ENCODE measurements at regions not wholly inside any gene's neighbourhood (a gene's known extent, or its start where the extent isn't known, plus 50 kb on each side); places are given as distances from the start of the nearest gene placed in this dataset.

DNA sequence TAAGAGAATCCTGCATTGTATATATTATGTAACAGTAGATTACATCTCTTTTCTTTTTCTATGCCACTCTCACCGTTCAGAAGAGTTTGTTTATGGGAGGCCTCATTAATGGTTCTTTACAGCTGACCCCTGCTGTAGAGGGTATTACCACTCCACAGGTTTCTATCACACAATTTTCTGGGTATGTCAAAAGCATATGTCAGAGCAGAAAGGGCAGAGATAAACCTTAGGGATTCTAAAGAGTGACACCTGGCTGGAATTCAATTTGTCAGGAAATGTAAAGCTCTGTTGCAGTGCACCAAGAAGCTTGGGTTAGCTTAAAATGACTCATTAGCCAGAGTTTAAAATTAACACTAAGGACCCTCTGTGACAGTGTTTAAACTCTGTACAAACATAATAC, 658.7 kb downstream of the PCDH18 start:
- peaks cover 0 to 3% (median 0%) of the 10 kb centered on the region in 3 donors for H3K27me3 Mint-ChIP-seq (ENCODE audit: low read depth in 3 of 3)
- H3K9ac ChIP-seq (ENCODE audit: insufficient read depth, low read length, poor library complexity, severe bottlenecking) = no peak overlapping the region
- H4K20me1 ChIP-seq (ENCODE audit: insufficient read depth, low read length) = no peaks in the 10 kb centered on the region
- no peaks in the 10 kb centered on the region for H3K36me3 ChIP-seq (replicated peaks in 1 of 2; ENCODE audit: control insufficient read depth in 1 of 2, insufficient read depth in 2 of 2, low read length in 2 of 2)
- no peak overlapping the region for H3K4me2 ChIP-seq (replicated peaks; ENCODE audit: extremely low read depth, low read length, poor library complexity, severe bottlenecking)
- TF ChIP-seq, protein P1, sequence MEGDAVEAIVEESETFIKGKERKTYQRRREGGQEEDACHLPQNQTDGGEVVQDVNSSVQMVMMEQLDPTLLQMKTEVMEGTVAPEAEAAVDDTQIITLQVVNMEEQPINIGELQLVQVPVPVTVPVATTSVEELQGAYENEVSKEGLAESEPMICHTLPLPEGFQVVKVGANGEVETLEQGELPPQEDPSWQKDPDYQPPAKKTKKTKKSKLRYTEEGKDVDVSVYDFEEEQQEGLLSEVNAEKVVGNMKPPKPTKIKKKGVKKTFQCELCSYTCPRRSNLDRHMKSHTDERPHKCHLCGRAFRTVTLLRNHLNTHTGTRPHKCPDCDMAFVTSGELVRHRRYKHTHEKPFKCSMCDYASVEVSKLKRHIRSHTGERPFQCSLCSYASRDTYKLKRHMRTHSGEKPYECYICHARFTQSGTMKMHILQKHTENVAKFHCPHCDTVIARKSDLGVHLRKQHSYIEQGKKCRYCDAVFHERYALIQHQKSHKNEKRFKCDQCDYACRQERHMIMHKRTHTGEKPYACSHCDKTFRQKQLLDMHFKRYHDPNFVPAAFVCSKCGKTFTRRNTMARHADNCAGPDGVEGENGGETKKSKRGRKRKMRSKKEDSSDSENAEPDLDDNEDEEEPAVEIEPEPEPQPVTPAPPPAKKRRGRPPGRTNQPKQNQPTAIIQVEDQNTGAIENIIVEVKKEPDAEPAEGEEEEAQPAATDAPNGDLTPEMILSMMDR (IDR thresholded peaks at IDR 0.05) = no peak
- no peaks in the 10 kb centered on the region for H3K4me1 Mint-ChIP-seq
- H3K36me3 Mint-ChIP-seq = no peaks in the 10 kb centered on the region
- no peak overlapping the region for H3K27ac ChIP-seq (ENCODE audit: low read depth in 1 of 2, low read length in 2 of 2)
- DNase-seq = no peak
- no peaks in the 10 kb centered on the region for H3K4me1 ChIP-seq (ENCODE audit: control insufficient read depth in 1 of 2, insufficient read depth in 2 of 2, low read length in 2 of 2)
- H3K4me3 ChIP-seq (replicated peaks in 1 of 3; ENCODE audit: low read depth in 2 of 3, low read length in 3 of 3) = no peak overlapping the region
- intact Hi-C loops (cut with micrococcal nuclease) = no loop called here
- no peaks in the 10 kb centered on the region for H3K27me3 ChIP-seq (ENCODE audit: control insufficient read depth in 2 of 2, insufficient read depth in 2 of 2, low read length in 2 of 2)
- no peaks in the 10 kb centered on the region for H3K9me3 Mint-ChIP-seq
- no peak overlapping the region for H3K4me3 Mint-ChIP-seq
- no peaks in the 10 kb centered on the region for H3K79me2 ChIP-seq (ENCODE audit: insufficient read depth, low read length)
- H3K27ac Mint-ChIP-seq = no peak overlapping the region
- no peaks in the 10 kb centered on the region for H3K9me3 ChIP-seq (replicated peaks in 1 of 2; ENCODE audit: control insufficient read depth in 1 of 2, insufficient read depth in 1 of 2, low read length in 2 of 2)
- no CpG with 5 or more reads among the region's 1 CpG for WGBS (ENCODE audit: insufficient coverage)
- no peak overlapping the region for H2AFZ ChIP-seq (ENCODE audit: insufficient read depth, low read depth, low read length, poor library complexity, severe bottlenecking)

DNA sequence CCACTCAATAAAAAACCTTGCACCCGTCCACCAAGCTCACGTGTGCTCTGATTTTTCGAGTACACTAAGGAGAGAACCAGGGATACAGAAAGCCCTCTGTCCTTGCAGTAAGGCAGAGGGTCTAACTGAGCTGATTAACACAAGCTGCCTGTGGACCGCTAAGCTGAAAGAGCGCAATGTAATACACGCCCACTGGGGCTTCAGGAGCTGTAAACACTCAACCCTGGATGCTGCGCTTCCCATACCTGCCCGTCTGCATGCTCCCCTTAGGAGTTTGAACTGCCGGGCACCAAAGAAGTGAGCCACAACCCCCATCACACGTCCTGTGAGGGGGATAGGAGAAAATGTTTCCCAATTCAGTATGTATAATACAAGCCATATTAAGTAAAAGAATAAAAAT, 664.8 kb downstream of the PCDH18 start:
- intact Hi-C loops (cut with micrococcal nuclease) = no loop called here
- WGBS (ENCODE audit: insufficient coverage) = 85% methylated on average over 6 of the region's 10 CpGs
- no peaks in the 10 kb centered on the region for H3K36me3 ChIP-seq (replicated peaks in 1 of 2; ENCODE audit: control insufficient read depth in 1 of 2, insufficient read depth in 2 of 2, low read length in 2 of 2)
- H3K79me2 ChIP-seq (ENCODE audit: insufficient read depth, low read length) = no peaks in the 10 kb centered on the region
- no peak overlapping the region for H3K27ac ChIP-seq (ENCODE audit: low read depth in 1 of 2, low read length in 2 of 2)
- no peaks in the 10 kb centered on the region for H4K20me1 ChIP-seq (ENCODE audit: insufficient read depth, low read length)
- H3K4me3 ChIP-seq (replicated peaks in 1 of 3; ENCODE audit: low read depth in 2 of 3, low read length in 3 of 3) = no peak overlapping the region
- no peaks in the 10 kb centered on the region for H3K4me1 ChIP-seq (ENCODE audit: control insufficient read depth in 1 of 2, insufficient read depth in 2 of 2, low read length in 2 of 2)
- H3K4me3 Mint-ChIP-seq = no peak overlapping the region
- no peaks in the 10 kb centered on the region for H3K9me3 ChIP-seq (replicated peaks in 1 of 2; ENCODE audit: control insufficient read depth in 1 of 2, insufficient read depth in 1 of 2, low read length in 2 of 2)
- DNase-seq = no peak
- H3K9ac ChIP-seq (ENCODE audit: insufficient read depth, low read length, poor library complexity, severe bottlenecking) = no peak overlapping the region
- peaks cover 0 to 2% (median 0%) of the 10 kb centered on the region in 7 donors for H3K9me3 Mint-ChIP-seq
- no peaks in the 10 kb centered on the region for H3K36me3 Mint-ChIP-seq
- H3K4me1 Mint-ChIP-seq = no peaks in the 10 kb centered on the region
- no peak overlapping the region for H2AFZ ChIP-seq (ENCODE audit: insufficient read depth, low read depth, low read length, poor library complexity, severe bottlenecking)
- H3K4me2 ChIP-seq (replicated peaks; ENCODE audit: extremely low read depth, low read length, poor library complexity, severe bottlenecking) = no peak overlapping the region
- no peak overlapping the region for H3K27ac Mint-ChIP-seq
- TF ChIP-seq, protein P1 (IDR thresholded peaks at IDR 0.05) = no peak
- peaks cover 0 to 1% (median 0%) of the 10 kb centered on the region in 3 donors for H3K27me3 Mint-ChIP-seq (ENCODE audit: low read depth in 3 of 3)
- H3K27me3 ChIP-seq (ENCODE audit: control insufficient read depth in 2 of 2, insufficient read depth in 2 of 2, low read length in 2 of 2) = no peaks in the 10 kb centered on the region
